ENCODE measurements at regions not wholly inside any gene's neighbourhood (a gene's known extent, or its start where the extent isn't known, plus 50 kb on each side); places are given as distances from the start of the nearest gene placed in this dataset.

DNA sequence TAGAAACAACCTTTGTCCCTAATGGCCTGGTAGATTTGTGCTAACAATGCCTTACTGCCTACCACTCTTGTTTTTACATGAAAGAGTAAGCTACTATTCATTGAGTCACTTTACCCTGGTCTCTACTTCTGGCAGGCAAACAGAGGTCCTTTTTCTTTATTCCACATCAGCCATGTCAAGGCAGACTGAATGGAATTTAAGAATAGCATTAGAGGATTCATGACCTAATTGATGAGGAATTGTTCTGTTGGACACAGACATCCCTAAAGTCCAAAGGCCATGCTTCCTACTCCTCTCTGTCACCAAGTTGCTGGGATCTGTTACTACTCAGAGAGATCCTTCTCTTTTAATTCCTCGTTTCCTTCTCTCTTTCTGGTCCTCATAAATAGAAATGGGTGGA lies 229.1 kb upstream of the ZP4 start:
- TF ChIP-seq, protein P1, sequence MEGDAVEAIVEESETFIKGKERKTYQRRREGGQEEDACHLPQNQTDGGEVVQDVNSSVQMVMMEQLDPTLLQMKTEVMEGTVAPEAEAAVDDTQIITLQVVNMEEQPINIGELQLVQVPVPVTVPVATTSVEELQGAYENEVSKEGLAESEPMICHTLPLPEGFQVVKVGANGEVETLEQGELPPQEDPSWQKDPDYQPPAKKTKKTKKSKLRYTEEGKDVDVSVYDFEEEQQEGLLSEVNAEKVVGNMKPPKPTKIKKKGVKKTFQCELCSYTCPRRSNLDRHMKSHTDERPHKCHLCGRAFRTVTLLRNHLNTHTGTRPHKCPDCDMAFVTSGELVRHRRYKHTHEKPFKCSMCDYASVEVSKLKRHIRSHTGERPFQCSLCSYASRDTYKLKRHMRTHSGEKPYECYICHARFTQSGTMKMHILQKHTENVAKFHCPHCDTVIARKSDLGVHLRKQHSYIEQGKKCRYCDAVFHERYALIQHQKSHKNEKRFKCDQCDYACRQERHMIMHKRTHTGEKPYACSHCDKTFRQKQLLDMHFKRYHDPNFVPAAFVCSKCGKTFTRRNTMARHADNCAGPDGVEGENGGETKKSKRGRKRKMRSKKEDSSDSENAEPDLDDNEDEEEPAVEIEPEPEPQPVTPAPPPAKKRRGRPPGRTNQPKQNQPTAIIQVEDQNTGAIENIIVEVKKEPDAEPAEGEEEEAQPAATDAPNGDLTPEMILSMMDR (conservative IDR thresholded peaks at IDR 0.05): no peak
- no peak for TF ChIP-seq ZFX (IDR thresholded peaks at IDR 0.05)
